ENCODE measurements at regions not wholly inside any gene's neighbourhood (a gene's known extent, or its start where the extent isn't known, plus 50 kb on each side); places are given as distances from the start of the nearest gene placed in this dataset.

- Histone ChIP-seq H3K4me3 (ENCODE audit: low read depth, low read length, poor library complexity, severe bottlenecking) (no peak overlapping the region), H4K20me1 (ENCODE audit: insufficient read depth, low read length) (no peaks in the 10 kb centered on the region), H3K79me2 (ENCODE audit: insufficient read depth, low read depth, low read length) (no peaks in the 10 kb centered on the region), H3K27ac (ENCODE audit: low read depth, low read length, poor library complexity, severe bottlenecking) (no peak overlapping the region), H3K9me3 (ENCODE audit: low read length) (no peaks in the 10 kb centered on the region), H3K9me2 (ENCODE audit: insufficient read depth, low read length) (no peaks in the 10 kb centered on the region), H3K4me2 (ENCODE audit: low read length) (no peak overlapping the region), H3K36me3 (ENCODE audit: insufficient read depth, low read length) (no peaks in the 10 kb centered on the region), H3K4me1 (ENCODE audit: insufficient read depth, low read length, poor library complexity, severe bottlenecking) (no peaks in the 10 kb centered on the region), H2AFZ (ENCODE audit: low read length) (no peak overlapping the region)
- no peak for DNase-seq (ENCODE audit: low spot score)
- no peak for TF ChIP-seq EZH2phosphoT487 (IDR thresholded peaks at IDR 0.05; ENCODE audit: borderline replicate concordance, low read depth, low read length)
- TF ChIP-seq, protein P1, sequence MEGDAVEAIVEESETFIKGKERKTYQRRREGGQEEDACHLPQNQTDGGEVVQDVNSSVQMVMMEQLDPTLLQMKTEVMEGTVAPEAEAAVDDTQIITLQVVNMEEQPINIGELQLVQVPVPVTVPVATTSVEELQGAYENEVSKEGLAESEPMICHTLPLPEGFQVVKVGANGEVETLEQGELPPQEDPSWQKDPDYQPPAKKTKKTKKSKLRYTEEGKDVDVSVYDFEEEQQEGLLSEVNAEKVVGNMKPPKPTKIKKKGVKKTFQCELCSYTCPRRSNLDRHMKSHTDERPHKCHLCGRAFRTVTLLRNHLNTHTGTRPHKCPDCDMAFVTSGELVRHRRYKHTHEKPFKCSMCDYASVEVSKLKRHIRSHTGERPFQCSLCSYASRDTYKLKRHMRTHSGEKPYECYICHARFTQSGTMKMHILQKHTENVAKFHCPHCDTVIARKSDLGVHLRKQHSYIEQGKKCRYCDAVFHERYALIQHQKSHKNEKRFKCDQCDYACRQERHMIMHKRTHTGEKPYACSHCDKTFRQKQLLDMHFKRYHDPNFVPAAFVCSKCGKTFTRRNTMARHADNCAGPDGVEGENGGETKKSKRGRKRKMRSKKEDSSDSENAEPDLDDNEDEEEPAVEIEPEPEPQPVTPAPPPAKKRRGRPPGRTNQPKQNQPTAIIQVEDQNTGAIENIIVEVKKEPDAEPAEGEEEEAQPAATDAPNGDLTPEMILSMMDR (conservative IDR thresholded peaks at IDR 0.05; ENCODE audit: low read length) = no peak
- intact Hi-C loops (cut with micrococcal nuclease; ENCODE audit: unreplicated experiment) = no loop called here
- CTCF ChIA-PET (ENCODE audit: unreplicated experiment) = no interaction called here
- BruUV-seq (replicated peaks) = no TSS peak
- POLR2A ChIA-PET = no interaction called here
Observed at GRCh38 chr15:29922191-29922590, 99.9 kb upstream of the TJP1 start.

GRCh38 chr15:29921130-29921601 is 98.9 kb upstream of the TJP1 start:
- no TSS peak for BruUV-seq (replicated peaks)
- Histone ChIP-seq H3K27ac (ENCODE audit: low read depth, low read length, poor library complexity, severe bottlenecking) (no peak overlapping the region), H3K4me1 (ENCODE audit: insufficient read depth, low read length, poor library complexity, severe bottlenecking) (no peaks in the 10 kb centered on the region), H3K36me3 (ENCODE audit: insufficient read depth, low read length) (no peaks in the 10 kb centered on the region), H3K9me3 (ENCODE audit: low read length) (no peaks in the 10 kb centered on the region), H3K79me2 (ENCODE audit: insufficient read depth, low read depth, low read length) (no peaks in the 10 kb centered on the region), H3K9me2 (ENCODE audit: insufficient read depth, low read length) (no peaks in the 10 kb centered on the region), H2AFZ (ENCODE audit: low read length) (no peak overlapping the region), H3K4me2 (ENCODE audit: low read length) (no peak overlapping the region), H4K20me1 (ENCODE audit: insufficient read depth, low read length) (no peaks in the 10 kb centered on the region), H3K4me3 (ENCODE audit: low read depth, low read length, poor library complexity, severe bottlenecking) (no peak overlapping the region)
- no peak for DNase-seq (ENCODE audit: low spot score)
- intact Hi-C loops (cut with micrococcal nuclease; ENCODE audit: unreplicated experiment) = no loop called here
- ChIA-PET POLR2A (no interaction called here), CTCF (ENCODE audit: unreplicated experiment) (no interaction called here)
- TF ChIP-seq, protein P1 (conservative IDR thresholded peaks at IDR 0.05; ENCODE audit: low read length) = no peak
- no peak for TF ChIP-seq EZH2phosphoT487 (IDR thresholded peaks at IDR 0.05; ENCODE audit: borderline replicate concordance, low read depth, low read length)

- no peak for TF ChIP-seq EZH2phosphoT487 (IDR thresholded peaks at IDR 0.05; ENCODE audit: borderline replicate concordance, low read depth, low read length)
- TF ChIP-seq, protein P1 (conservative IDR thresholded peaks at IDR 0.05; ENCODE audit: low read length) = no peak
- no peaks in the 10 kb centered on the region for H4K20me1 ChIP-seq (ENCODE audit: insufficient read depth, low read length)
- H3K4me3 ChIP-seq (ENCODE audit: low read depth, low read length, poor library complexity, severe bottlenecking) = no peak overlapping the region
- intact Hi-C loops (cut with micrococcal nuclease; ENCODE audit: unreplicated experiment) = no loop called here
- DNase-seq (ENCODE audit: low spot score) = no peak
- no peaks in the 10 kb centered on the region for H3K9me3 ChIP-seq (ENCODE audit: low read length)
- no peaks in the 10 kb centered on the region for H3K4me1 ChIP-seq (ENCODE audit: insufficient read depth, low read length, poor library complexity, severe bottlenecking)
- H3K9me2 ChIP-seq (ENCODE audit: insufficient read depth, low read length) = no peaks in the 10 kb centered on the region
- ChIA-PET CTCF (ENCODE audit: unreplicated experiment) (no interaction called here), POLR2A (no interaction called here)
- H3K36me3 ChIP-seq (ENCODE audit: insufficient read depth, low read length) = no peaks in the 10 kb centered on the region
- no peaks in the 10 kb centered on the region for H3K79me2 ChIP-seq (ENCODE audit: insufficient read depth, low read depth, low read length)
- H3K4me2 ChIP-seq (ENCODE audit: low read length) = no peak overlapping the region
- H3K27ac ChIP-seq (ENCODE audit: low read depth, low read length, poor library complexity, severe bottlenecking) = no peak overlapping the region
- no peak overlapping the region for H2AFZ ChIP-seq (ENCODE audit: low read length)
- BruUV-seq (replicated peaks) = no TSS peak
Observed at GRCh38 chr15:29920515-29920914, 98.2 kb upstream of the TJP1 start.
